Upper lobe of right lung (tissue), 1 donor: ENCODE measurements at regions not wholly inside any gene's neighbourhood (a gene's known extent, or its start where the extent isn't known, plus 50 kb on each side); places are given as distances from the start of the nearest gene placed in this dataset.

Experiments
- ATAC-seq: fragments of 200-7000 bp; cut with Tn5 transposase; one replicate; pipeline ENCODE4 v1.9.1; 2020; ENCODE audit warnings: mild to moderate bottlenecking, moderate library complexity
- DNase-seq: peaks from one replicate; pipeline ENCODE4 v3.0.0-alpha.2; 2020
- H3K27ac ChIP-seq: fragments of 200-600 bp; one replicate; pipeline ENCODE4 v1.8.0; 2022
- H3K27me3 ChIP-seq: fragments of 200-600 bp; one replicate; pipeline ENCODE4 v1.8.0; 2022; ENCODE audit warnings: mild to moderate bottlenecking
- H3K36me3 ChIP-seq: fragments of 200-600 bp; one replicate; pipeline ENCODE4 v1.8.0; 2022
- H3K4me1 ChIP-seq: fragments of 200-600 bp; one replicate; pipeline ENCODE4 v1.8.0; 2022
- H3K4me3 ChIP-seq: fragments of 200-600 bp; one replicate; pipeline ENCODE4 v1.8.0; 2022; ENCODE audit warnings: mild to moderate bottlenecking
- H3K9me3 ChIP-seq: fragments of 200-600 bp; one replicate; pipeline ENCODE4 v1.8.0; 2022
- intact Hi-C: fragments of 100-400 bp; cut with DNase I; formaldehyde crosslinking; loops from one replicate; pipeline ENCODE4 v1.11.0; 2022
- TF ChIP-seq, protein P1 (sequence below): fragments of 200-600 bp; IDR thresholded peaks from one replicate; pipeline ENCODE4 v1.8.0; 2022; ENCODE audit warnings: antibody characterized with exemption
- donor health status: DM: no; HTN: yes; CAD: no; lungs with severe emphysema.

GRCh38 chr11:13224324-13224723 is 53.3 kb upstream of the BMAL1 start:
- no peak for DNase-seq
- no peaks in the 10 kb centered on the region for H3K9me3 ChIP-seq
- no peaks in the 10 kb centered on the region for H3K27me3 ChIP-seq
- no peak overlapping the region for H3K4me3 ChIP-seq
- no peaks in the 10 kb centered on the region for H3K36me3 ChIP-seq
- H3K4me1 ChIP-seq, result no peaks in the 10 kb centered on the region
- no peak for ATAC-seq
- intact Hi-C loops, result no loop called here
- H3K27ac ChIP-seq, result no peak overlapping the region
- TF ChIP-seq, protein P1, sequence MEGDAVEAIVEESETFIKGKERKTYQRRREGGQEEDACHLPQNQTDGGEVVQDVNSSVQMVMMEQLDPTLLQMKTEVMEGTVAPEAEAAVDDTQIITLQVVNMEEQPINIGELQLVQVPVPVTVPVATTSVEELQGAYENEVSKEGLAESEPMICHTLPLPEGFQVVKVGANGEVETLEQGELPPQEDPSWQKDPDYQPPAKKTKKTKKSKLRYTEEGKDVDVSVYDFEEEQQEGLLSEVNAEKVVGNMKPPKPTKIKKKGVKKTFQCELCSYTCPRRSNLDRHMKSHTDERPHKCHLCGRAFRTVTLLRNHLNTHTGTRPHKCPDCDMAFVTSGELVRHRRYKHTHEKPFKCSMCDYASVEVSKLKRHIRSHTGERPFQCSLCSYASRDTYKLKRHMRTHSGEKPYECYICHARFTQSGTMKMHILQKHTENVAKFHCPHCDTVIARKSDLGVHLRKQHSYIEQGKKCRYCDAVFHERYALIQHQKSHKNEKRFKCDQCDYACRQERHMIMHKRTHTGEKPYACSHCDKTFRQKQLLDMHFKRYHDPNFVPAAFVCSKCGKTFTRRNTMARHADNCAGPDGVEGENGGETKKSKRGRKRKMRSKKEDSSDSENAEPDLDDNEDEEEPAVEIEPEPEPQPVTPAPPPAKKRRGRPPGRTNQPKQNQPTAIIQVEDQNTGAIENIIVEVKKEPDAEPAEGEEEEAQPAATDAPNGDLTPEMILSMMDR, result no peak

GRCh38 chr11:13225038-13226001 is 52.3 kb upstream of the BMAL1 start:
- ATAC-seq (no peak), DNase-seq (no peak)
- H3K4me1 ChIP-seq, result no peaks in the 10 kb centered on the region
- no peaks in the 10 kb centered on the region for H3K27me3 ChIP-seq
- no peak overlapping the region for H3K4me3 ChIP-seq
- intact Hi-C loops, result no loop called here
- H3K27ac ChIP-seq, result no peak overlapping the region
- H3K36me3 ChIP-seq, result no peaks in the 10 kb centered on the region
- no peaks in the 10 kb centered on the region for H3K9me3 ChIP-seq
- TF ChIP-seq, protein P1, result no peak

DNA sequence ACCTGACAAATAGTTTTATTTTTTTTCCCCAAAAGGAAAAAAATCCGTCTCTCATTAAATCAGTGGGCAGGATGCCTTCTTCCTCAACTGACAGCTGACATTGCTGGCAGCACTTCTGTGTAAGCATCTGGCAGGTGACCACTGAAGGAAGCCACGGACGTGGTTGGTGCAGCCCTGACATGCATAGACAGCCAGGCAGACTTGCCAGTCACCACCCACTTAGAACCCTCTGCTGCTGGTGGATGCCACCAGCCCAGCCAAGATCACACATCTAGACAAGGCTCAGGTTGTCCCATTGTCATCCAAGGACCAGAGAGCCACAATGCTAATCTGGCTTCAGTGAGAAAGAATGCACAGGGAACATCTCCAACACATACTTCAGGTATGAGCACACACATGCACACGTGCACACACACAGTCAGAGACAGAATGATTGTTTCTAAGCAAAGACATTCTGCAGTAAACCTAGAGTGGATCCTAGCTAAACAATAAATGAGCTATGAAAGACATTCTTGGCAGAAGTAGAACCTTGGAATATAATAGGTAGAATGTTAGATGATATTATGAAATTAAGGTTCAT is 49.8 kb upstream of the BMAL1 start:
- TF ChIP-seq, protein P1, result no peak
- DNase-seq (no peak), ATAC-seq (no peak)
- intact Hi-C loops, result no loop called here
- no peaks in the 10 kb centered on the region for H3K36me3 ChIP-seq
- no peak overlapping the region for H3K4me3 ChIP-seq
- H3K27me3 ChIP-seq, result no peaks in the 10 kb centered on the region
- H3K27ac ChIP-seq, result no peak overlapping the region
- no peaks in the 10 kb centered on the region for H3K4me1 ChIP-seq
- H3K9me3 ChIP-seq, result no peaks in the 10 kb centered on the region
